C4-2B (cell line): ENCODE measurements at regions not wholly inside any gene's neighbourhood (a gene's known extent, or its start where the extent isn't known, plus 50 kb on each side); places are given as distances from the start of the nearest gene placed in this dataset.

ENCODE experiments used
- ZFX ChIP-seq: fragments of 450-650 bp; IDR thresholded peaks from 2 replicates; pipeline ENCODE4 v1.6.1; 2017
- TF ChIP-seq, protein P1 (sequence below): fragments of 450-650 bp; conservative IDR thresholded peaks from 2 replicates; pipeline ENCODE4 v1.5.1; 2017; ENCODE audit warnings: mild to moderate bottlenecking

DNA sequence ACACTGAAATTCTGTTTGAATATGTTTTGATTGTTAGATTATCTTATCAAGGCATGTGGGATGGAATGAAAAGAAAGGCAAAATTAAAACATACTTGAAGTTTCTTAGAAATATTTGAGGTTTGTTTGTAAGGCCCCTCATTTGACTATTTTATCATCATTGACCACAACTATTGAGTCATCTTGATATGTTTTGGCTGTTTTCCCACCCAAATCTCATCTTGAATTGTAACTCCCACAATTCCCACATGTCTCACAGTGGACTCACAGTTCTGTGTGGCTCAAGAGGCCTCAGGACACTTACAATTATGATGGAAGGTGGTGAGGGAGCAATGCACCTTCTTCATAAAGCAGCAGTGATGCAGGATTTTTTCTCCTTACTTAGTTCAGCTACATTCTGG, 917.1 kb downstream of the PLOD2 start:
- TF ChIP-seq, protein P1, sequence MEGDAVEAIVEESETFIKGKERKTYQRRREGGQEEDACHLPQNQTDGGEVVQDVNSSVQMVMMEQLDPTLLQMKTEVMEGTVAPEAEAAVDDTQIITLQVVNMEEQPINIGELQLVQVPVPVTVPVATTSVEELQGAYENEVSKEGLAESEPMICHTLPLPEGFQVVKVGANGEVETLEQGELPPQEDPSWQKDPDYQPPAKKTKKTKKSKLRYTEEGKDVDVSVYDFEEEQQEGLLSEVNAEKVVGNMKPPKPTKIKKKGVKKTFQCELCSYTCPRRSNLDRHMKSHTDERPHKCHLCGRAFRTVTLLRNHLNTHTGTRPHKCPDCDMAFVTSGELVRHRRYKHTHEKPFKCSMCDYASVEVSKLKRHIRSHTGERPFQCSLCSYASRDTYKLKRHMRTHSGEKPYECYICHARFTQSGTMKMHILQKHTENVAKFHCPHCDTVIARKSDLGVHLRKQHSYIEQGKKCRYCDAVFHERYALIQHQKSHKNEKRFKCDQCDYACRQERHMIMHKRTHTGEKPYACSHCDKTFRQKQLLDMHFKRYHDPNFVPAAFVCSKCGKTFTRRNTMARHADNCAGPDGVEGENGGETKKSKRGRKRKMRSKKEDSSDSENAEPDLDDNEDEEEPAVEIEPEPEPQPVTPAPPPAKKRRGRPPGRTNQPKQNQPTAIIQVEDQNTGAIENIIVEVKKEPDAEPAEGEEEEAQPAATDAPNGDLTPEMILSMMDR = no peak
- no peak for TF ChIP-seq ZFX
